ENCODE measurements at regions not wholly inside any gene's neighbourhood (a gene's known extent, or its start where the extent isn't known, plus 50 kb on each side); places are given as distances from the start of the nearest gene placed in this dataset.

GRCh38 chr10:71035511-71036296, 147.3 kb upstream of the PCBD1 start:
- H3K4me3 ChIP-seq (ENCODE audit: low read depth, low read length): no peak overlapping the region
- no peak for TF ChIP-seq CTCF (IDR thresholded peaks at IDR 0.05; ENCODE audit: low read depth, low read length, missing control alignments)
- DNase-seq (ENCODE audit: low read depth): no peak

- TF ChIP-seq CTCF (IDR thresholded peaks at IDR 0.05; ENCODE audit: low read depth, low read length, missing control alignments): no peak
- no peak for DNase-seq (ENCODE audit: low read depth)
- H3K4me3 ChIP-seq (ENCODE audit: low read depth, low read length): no peak overlapping the region
Observed at GRCh38 chr10:71036297-71036966, 148.1 kb upstream of the PCBD1 start.

GRCh38 chr10:71038091-71038633, 149.8 kb upstream of the PCBD1 start:
- TF ChIP-seq CTCF (IDR thresholded peaks at IDR 0.05; ENCODE audit: low read depth, low read length, missing control alignments): no peak

GRCh38 chr10:71038921-71039320, 150.6 kb upstream of the PCBD1 start:
- no peak for DNase-seq (ENCODE audit: low read depth)

More at GRCh38 chr10:71038091-71038633, 149.8 kb upstream of the PCBD1 start:
- DNase-seq (ENCODE audit: low read depth): no peak
- H3K4me3 ChIP-seq (ENCODE audit: low read depth, low read length): no peak overlapping the region

GRCh38 chr10:71039551-71039950, 151.2 kb upstream of the PCBD1 start:
- no peak overlapping the region for H3K4me3 ChIP-seq (ENCODE audit: low read depth, low read length)
- no peak for DNase-seq (ENCODE audit: low read depth)
- no peak for TF ChIP-seq CTCF (IDR thresholded peaks at IDR 0.05; ENCODE audit: low read depth, low read length, missing control alignments)

More at GRCh38 chr10:71038921-71039320, 150.6 kb upstream of the PCBD1 start:
- H3K4me3 ChIP-seq (ENCODE audit: low read depth, low read length): no peak overlapping the region
- no peak for TF ChIP-seq CTCF (IDR thresholded peaks at IDR 0.05; ENCODE audit: low read depth, low read length, missing control alignments)

GRCh38 chr10:71040343-71040742, 152.0 kb upstream of the PCBD1 start:
- no peak overlapping the region for H3K4me3 ChIP-seq (ENCODE audit: low read depth, low read length)
- no peak for DNase-seq (ENCODE audit: low read depth)
- TF ChIP-seq CTCF (IDR thresholded peaks at IDR 0.05; ENCODE audit: low read depth, low read length, missing control alignments): no peak

Measured in GM12864 (cell line).